Sigmoid colon (tissue), 4 donors: ENCODE measurements at regions not wholly inside any gene's neighbourhood (a gene's known extent, or its start where the extent isn't known, plus 50 kb on each side); places are given as distances from the start of the nearest gene placed in this dataset.

Experiments used
- POLR2A ChIP-seq, 2 donors: fragments of 450-650 bp; IDR thresholded peaks; one replicate each; pipeline ENCODE4 v1.6.1; 2016; ENCODE audit warnings: antibody characterized with exemption in 2 of 2, mild to moderate bottlenecking in 2 of 2, moderate library complexity in 2 of 2
- POLR2AphosphoS5 ChIP-seq, 4 donors: sonication (generic); formaldehyde crosslinking; IDR thresholded peaks; one replicate each; pipeline ENCODE4 v1.6.1; 2017; ENCODE audit warnings: antibody characterized with exemption in 4 of 4

DNA sequence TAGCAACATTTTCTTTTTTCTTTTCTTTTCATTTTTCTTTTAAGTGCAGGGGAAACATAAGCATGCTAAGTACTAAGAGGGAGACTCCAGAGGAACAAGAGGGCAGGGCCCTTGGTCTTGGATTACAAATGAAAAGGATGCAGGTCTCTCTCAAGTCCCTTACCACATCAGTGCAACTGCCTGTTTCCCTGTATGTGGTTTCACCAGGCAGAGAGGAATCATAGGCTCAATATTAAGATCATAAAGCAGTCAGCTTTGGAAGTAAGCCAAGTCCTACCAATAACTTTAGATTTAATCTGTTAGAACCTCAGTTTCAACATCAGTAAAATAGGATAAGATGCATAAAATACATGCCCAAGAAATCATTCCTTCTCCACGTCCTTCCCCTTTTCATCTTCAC is 422.7 kb upstream of the PAPPA start:
- no peak for TF ChIP-seq POLR2A (IDR thresholded peaks at IDR 0.05)
- no peak for TF ChIP-seq POLR2AphosphoS5 (IDR thresholded peaks at IDR 0.05)
